ENCODE measurements at regions not wholly inside any gene's neighbourhood (a gene's known extent, or its start where the extent isn't known, plus 50 kb on each side); places are given as distances from the start of the nearest gene placed in this dataset.

DNA sequence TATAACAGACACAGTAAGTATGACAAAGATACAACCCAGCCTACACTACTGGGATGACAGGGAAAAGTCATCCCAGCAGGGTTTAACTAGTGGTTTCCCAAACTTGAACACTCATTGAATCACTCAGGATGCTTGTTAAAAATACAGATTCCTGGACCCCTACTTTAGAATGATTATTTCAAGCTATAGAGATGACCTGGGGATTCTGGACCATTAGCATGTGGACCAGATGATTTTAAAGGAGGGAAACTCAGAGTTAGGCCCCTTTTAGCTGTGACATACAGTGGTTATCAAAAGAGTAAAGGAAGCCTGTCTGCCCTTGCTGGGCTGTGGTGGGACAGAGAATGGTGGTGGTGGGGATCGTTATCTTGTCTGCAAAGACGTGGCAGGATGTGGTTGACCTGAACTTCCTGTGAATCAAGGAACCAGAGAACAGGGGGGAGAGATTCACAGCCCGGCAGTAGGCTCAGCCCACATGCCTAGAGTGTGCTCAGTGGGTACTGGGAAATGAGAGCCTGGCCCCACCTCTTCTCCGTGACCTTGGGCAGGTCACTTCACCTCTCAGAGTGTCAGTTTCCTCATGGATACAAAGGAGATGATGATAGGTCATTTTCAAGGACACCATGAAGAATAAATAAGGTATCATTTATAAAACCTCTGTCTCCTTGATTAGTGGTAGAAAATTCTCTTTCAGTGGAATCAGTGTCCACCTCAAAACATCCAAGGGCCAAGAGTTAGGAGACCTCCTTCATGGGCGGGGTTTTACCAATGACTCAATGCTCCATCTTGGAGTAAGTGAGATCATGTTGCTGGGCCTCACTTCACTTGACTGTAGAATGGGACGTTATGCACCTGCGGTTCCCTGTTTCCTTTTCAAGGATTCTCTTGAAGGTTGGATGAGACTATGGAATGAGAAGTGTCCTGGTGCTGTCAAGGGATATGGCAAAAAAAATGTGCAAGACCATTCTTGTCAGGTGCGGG is 306.5 kb downstream of the RPLP1 start:
- TF ChIP-seq, protein P1, sequence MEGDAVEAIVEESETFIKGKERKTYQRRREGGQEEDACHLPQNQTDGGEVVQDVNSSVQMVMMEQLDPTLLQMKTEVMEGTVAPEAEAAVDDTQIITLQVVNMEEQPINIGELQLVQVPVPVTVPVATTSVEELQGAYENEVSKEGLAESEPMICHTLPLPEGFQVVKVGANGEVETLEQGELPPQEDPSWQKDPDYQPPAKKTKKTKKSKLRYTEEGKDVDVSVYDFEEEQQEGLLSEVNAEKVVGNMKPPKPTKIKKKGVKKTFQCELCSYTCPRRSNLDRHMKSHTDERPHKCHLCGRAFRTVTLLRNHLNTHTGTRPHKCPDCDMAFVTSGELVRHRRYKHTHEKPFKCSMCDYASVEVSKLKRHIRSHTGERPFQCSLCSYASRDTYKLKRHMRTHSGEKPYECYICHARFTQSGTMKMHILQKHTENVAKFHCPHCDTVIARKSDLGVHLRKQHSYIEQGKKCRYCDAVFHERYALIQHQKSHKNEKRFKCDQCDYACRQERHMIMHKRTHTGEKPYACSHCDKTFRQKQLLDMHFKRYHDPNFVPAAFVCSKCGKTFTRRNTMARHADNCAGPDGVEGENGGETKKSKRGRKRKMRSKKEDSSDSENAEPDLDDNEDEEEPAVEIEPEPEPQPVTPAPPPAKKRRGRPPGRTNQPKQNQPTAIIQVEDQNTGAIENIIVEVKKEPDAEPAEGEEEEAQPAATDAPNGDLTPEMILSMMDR (conservative IDR thresholded peaks at IDR 0.05; ENCODE audit: low read length): no peak
- TF ChIP-seq EZH2phosphoT487 (IDR thresholded peaks at IDR 0.05; ENCODE audit: borderline replicate concordance, low read depth, low read length): no peak
